Upper lobe of right lung (tissue), 1 donor: ENCODE measurements at regions not wholly inside any gene's neighbourhood (a gene's known extent, or its start where the extent isn't known, plus 50 kb on each side); places are given as distances from the start of the nearest gene placed in this dataset.
"Not testable (repeated sequence)": the region's sequence is repeated elsewhere in the genome, so short reads cannot be mapped to it uniquely, and the experiment has no call there.

Experiments used
- ATAC-seq: fragments of 200-7000 bp; cut with Tn5 transposase; one replicate; pipeline ENCODE4 v1.9.1; 2020; ENCODE audit warnings: mild to moderate bottlenecking, moderate library complexity
- DNase-seq: peaks from one replicate; pipeline ENCODE4 v3.0.0-alpha.2; 2020
- H3K27ac ChIP-seq: fragments of 200-600 bp; one replicate; pipeline ENCODE4 v1.8.0; 2022
- H3K27me3 ChIP-seq: fragments of 200-600 bp; one replicate; pipeline ENCODE4 v1.8.0; 2022; ENCODE audit warnings: mild to moderate bottlenecking
- H3K36me3 ChIP-seq: fragments of 200-600 bp; one replicate; pipeline ENCODE4 v1.8.0; 2022
- H3K4me1 ChIP-seq: fragments of 200-600 bp; one replicate; pipeline ENCODE4 v1.8.0; 2022
- H3K4me3 ChIP-seq: fragments of 200-600 bp; one replicate; pipeline ENCODE4 v1.8.0; 2022; ENCODE audit warnings: mild to moderate bottlenecking
- H3K9me3 ChIP-seq: fragments of 200-600 bp; one replicate; pipeline ENCODE4 v1.8.0; 2022
- intact Hi-C: fragments of 100-400 bp; cut with DNase I; formaldehyde crosslinking; loops from one replicate; pipeline ENCODE4 v1.11.0; 2022
- TF ChIP-seq, protein P1 (sequence below): fragments of 200-600 bp; IDR thresholded peaks from one replicate; pipeline ENCODE4 v1.8.0; 2022; ENCODE audit warnings: antibody characterized with exemption
- donor health status: DM: no; HTN: yes; CAD: no; lungs with severe emphysema.

DNA sequence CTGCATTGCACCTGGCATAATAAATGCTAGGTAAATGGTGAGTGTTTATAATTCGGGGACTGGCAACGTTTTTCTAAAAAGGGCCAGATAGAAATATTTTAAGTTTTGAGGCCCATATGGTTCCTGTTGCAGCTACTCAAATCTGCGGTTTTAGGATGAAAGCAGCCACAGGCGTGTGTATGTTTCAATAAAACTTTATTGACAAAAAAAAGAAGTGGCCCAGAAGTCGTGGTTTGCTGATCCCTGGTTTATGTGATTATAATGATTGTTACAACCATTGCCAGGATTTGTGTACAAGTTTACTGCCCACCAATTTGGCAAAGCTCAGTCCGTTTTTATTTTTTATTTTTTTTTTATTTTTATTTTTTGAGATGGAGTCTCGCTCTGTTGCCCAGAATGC is 536.1 kb downstream of the XYLT1 start:
- ATAC-seq (no peak), DNase-seq (no peak)
- no peaks in the 10 kb centered on the region for H3K36me3 ChIP-seq
- H3K27ac ChIP-seq, result no peak overlapping the region
- no peaks in the 10 kb centered on the region for H3K9me3 ChIP-seq
- intact Hi-C loops, result no loop called here
- H3K27me3 ChIP-seq, result no peaks in the 10 kb centered on the region
- no peaks in the 10 kb centered on the region for H3K4me1 ChIP-seq
- H3K4me3 ChIP-seq, result no peak overlapping the region
- TF ChIP-seq, protein P1, sequence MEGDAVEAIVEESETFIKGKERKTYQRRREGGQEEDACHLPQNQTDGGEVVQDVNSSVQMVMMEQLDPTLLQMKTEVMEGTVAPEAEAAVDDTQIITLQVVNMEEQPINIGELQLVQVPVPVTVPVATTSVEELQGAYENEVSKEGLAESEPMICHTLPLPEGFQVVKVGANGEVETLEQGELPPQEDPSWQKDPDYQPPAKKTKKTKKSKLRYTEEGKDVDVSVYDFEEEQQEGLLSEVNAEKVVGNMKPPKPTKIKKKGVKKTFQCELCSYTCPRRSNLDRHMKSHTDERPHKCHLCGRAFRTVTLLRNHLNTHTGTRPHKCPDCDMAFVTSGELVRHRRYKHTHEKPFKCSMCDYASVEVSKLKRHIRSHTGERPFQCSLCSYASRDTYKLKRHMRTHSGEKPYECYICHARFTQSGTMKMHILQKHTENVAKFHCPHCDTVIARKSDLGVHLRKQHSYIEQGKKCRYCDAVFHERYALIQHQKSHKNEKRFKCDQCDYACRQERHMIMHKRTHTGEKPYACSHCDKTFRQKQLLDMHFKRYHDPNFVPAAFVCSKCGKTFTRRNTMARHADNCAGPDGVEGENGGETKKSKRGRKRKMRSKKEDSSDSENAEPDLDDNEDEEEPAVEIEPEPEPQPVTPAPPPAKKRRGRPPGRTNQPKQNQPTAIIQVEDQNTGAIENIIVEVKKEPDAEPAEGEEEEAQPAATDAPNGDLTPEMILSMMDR, result no peak

DNA sequence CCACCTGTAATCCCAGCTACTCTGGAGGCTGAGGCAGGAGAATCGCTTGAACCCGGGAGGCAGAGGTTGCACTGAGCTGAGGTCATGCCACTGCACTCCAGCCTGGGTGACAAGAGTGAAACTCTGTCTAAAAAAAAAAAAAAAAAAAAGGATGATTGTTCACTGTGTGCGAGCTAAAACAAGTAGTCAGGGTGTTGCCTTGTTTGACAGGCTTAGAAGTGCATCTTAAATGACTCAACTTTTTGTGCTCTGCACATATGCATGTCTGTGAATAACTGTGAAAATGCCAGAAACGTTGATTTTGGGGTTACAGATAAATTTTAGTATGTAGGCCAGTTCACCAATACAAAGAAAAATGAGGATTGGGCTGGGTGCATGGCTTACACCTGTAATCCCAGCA is 534.9 kb downstream of the XYLT1 start:
- ATAC-seq, DNase-seq, H3K27me3 ChIP-seq, H3K9me3 ChIP-seq, H3K4me1 ChIP-seq, H3K36me3 ChIP-seq, H3K4me3 ChIP-seq, intact Hi-C loops, H3K27ac ChIP-seq: not testable (repeated sequence)

DNA sequence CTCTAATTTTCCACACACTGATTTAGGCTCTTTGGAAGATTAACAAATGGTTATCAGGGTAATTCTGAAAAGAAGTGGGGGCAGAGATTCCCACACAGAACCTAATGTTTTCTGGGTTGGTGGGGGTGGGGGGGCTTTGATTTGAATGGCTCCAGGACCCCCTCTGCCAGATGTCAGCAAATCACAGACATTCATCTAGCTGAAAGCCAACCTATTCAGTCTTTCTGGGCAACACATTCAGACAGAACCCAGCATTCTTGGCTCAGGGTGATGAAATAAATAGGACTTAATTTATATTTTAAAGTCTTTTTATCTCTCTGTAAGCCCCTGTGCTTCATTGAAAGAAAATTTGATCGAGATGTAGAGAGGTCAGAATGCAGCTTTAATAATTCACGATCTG is 533.2 kb downstream of the XYLT1 start:
- ATAC-seq (no peak), DNase-seq (no peak)
- Histone ChIP-seq H3K27ac (no peak overlapping the region), H3K4me1 (no peaks in the 10 kb centered on the region), H3K4me3 (no peak overlapping the region), H3K9me3 (no peaks in the 10 kb centered on the region), H3K27me3 (no peaks in the 10 kb centered on the region), H3K36me3 (no peaks in the 10 kb centered on the region)
- TF ChIP-seq, protein P1, result no peak
- intact Hi-C loops, result no loop called here

DNA sequence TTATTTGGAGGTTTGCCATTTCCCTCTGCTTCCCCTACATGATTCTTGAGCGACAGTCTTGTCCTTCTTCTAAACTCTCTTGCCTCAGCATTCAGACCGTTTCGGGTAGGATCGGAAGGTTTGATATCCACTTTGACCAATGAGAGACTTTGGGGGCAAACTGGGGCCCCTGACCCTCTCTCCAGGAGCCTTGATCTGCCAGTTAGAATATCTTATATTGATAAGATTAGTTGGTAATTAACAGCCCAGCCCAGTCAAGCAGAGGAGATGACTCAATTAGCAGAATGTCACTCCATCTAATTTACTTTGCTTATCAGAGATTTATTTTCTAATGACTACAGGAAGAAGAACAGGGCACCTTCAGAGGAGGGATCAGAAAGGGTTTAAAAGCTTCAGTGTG is 532.8 kb downstream of the XYLT1 start:
- intact Hi-C loops, result no loop called here
- Histone ChIP-seq H3K4me3 (no peak overlapping the region), H3K4me1 (no peaks in the 10 kb centered on the region), H3K27me3 (no peaks in the 10 kb centered on the region), H3K36me3 (no peaks in the 10 kb centered on the region), H3K9me3 (no peaks in the 10 kb centered on the region), H3K27ac (no peak overlapping the region)
- DNase-seq, result no peak
- TF ChIP-seq, protein P1, result no peak
- no peak for ATAC-seq

DNA sequence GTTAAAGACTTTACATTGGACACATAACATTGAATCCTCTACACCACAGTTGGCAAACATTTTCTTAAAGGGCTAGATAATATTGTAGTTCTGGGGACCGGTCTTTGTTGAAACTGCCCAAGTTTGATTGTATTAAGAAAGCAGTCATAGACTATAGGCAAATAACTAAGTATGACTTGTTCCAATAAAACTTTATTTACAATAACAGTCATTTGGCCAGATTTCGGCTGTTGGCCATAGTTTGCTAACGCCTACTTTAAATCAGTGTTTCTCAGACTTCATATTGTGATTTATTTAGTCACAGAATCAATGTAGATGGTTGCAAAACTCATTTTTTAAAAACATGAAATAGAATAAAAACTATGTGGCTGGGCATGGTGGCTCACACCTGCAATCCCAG is 531.8 kb downstream of the XYLT1 start:
- Histone ChIP-seq H3K36me3 (no peaks in the 10 kb centered on the region), H3K9me3 (no peaks in the 10 kb centered on the region), H3K27ac (no peak overlapping the region), H3K27me3 (no peaks in the 10 kb centered on the region), H3K4me1 (no peaks in the 10 kb centered on the region), H3K4me3 (no peak overlapping the region)
- DNase-seq (no peak), ATAC-seq (no peak)
- TF ChIP-seq, protein P1, result no peak
- intact Hi-C loops, result no loop called here

- Histone ChIP-seq H3K4me3 (no peak overlapping the region), H3K9me3 (no peaks in the 10 kb centered on the region), H3K27ac (no peak overlapping the region), H3K4me1 (no peaks in the 10 kb centered on the region), H3K27me3 (no peaks in the 10 kb centered on the region), H3K36me3 (no peaks in the 10 kb centered on the region)
- intact Hi-C loops, result no loop called here
- no peak for DNase-seq
- TF ChIP-seq, protein P1, result no peak
- no peak for ATAC-seq
Measured at GRCh38 chr16:16940351-16940750, 530.4 kb downstream of the XYLT1 start.

- H3K36me3 ChIP-seq, H3K27me3 ChIP-seq, H3K27ac ChIP-seq, H3K4me3 ChIP-seq, H3K4me1 ChIP-seq, ATAC-seq, DNase-seq, H3K9me3 ChIP-seq, intact Hi-C loops: not testable (repeated sequence)
Measured at GRCh38 chr16:16942849-16943248, 527.9 kb downstream of the XYLT1 start.
